Adrenal gland (tissue), 9 donors: ENCODE measurements at regions not wholly inside any gene's neighbourhood (a gene's known extent, or its start where the extent isn't known, plus 50 kb on each side); places are given as distances from the start of the nearest gene placed in this dataset.

Experiments
- DNase-seq, 7 donors: peaks; one replicate each; pipeline ENCODE4 v3.0.0-alpha.2; 2019 to 2020
- H3K27ac ChIP-seq, 5 donors: fragments of 200-600 bp; sonication (generic) in 4 of 5; 1 replicate in 3 of 5; 2 replicates in 2 of 5; pipeline versions ENCODE4 v1.5.1 to v1.8.0; 2016 to 2020; ENCODE audit warnings: mild to moderate bottlenecking in 1 of 5
- H3K27me3 ChIP-seq: fragments of 200-600 bp; 2 replicates; pipeline ENCODE4 v1.8.0; 2021
- H3K36me3 ChIP-seq, 2 donors: fragments of 200-600 bp; replicated peaks in 1 of 2; 1 replicate in 1 of 2; 2 replicates in 1 of 2; pipeline versions ENCODE4 v1.5.1 to v1.8.0; 2018 to 2022
- H3K4me1 ChIP-seq, 2 donors: fragments of 200-600 bp; replicated peaks in 1 of 2; 1 replicate in 1 of 2; 2 replicates in 1 of 2; pipeline versions ENCODE4 v1.5.1 to v1.8.0; 2018 to 2021
- H3K4me3 ChIP-seq, 4 donors: fragments of 200-600 bp; sonication (generic) in 3 of 4; one replicate each; pipeline ENCODE4 v1.5.1; 2016 to 2018
- H3K9me3 ChIP-seq, 3 donors: fragments of 200-600 bp; sonication (generic) in 1 of 3; replicated peaks in 1 of 3; 1 replicate in 2 of 3; 2 replicates in 1 of 3; pipeline versions ENCODE4 v1.5.1 to v1.8.0; 2016 to 2021
- POLR2A ChIP-seq, 2 donors: fragments of 450-650 bp; IDR thresholded peaks; one replicate each; pipeline ENCODE4 v1.6.1; 2017; ENCODE audit warnings: antibody characterized with exemption in 2 of 2, mild to moderate bottlenecking in 2 of 2, moderate library complexity in 1 of 2
- WGBS, 4 donors: extraction: QIAGEN DNeasy Blood & Tissue Kit in 2 of 4; methylation state at CpG; one replicate each; pipeline versions ENCODE4 v1.1.5 to v1.1.7; 2013 to 2017; 5-methylcytosine and 5-hydroxymethylcytosine counted together
- intact Hi-C, 2 donors: fragments of 100-400 bp; cut with DNase I; formaldehyde crosslinking; loops; one replicate each; pipeline versions ENCODE4 v1.14.1 to v1.15.0; 2022 to 2023
- TF ChIP-seq, protein P1 (sequence below), 6 experiments: fragments of 450-650 bp in 4 of 6; fragments of 200-600 bp in 2 of 6; sonication (generic) in 1 of 6; IDR thresholded peaks; 1 replicate in 5 of 6; 2 replicates in 1 of 6; pipeline versions ENCODE4 v1.5.1 to v1.8.0; 2016 to 2021; ENCODE audit warnings: antibody characterized with exemption in 6 of 6, mild to moderate bottlenecking in 2 of 6, moderate library complexity in 1 of 6
- donor health status: healthy with polysubstance abuse.
- donor health status: Bipolar disorder and iron deficiency.
- donor health status: DM: yes; HTN: yes; CAD: no.
- donor health status: DM: no; HTN: no; CAD: no.
- donor health status: DM: no; HTN: no; CAD: no.

GRCh38 chr2:13390676-13391075 is 673.9 kb downstream of the TRIB2 start:
- H3K27ac ChIP-seq = no peak overlapping the region
- no peak overlapping the region for H3K4me3 ChIP-seq
- TF ChIP-seq, protein P1, sequence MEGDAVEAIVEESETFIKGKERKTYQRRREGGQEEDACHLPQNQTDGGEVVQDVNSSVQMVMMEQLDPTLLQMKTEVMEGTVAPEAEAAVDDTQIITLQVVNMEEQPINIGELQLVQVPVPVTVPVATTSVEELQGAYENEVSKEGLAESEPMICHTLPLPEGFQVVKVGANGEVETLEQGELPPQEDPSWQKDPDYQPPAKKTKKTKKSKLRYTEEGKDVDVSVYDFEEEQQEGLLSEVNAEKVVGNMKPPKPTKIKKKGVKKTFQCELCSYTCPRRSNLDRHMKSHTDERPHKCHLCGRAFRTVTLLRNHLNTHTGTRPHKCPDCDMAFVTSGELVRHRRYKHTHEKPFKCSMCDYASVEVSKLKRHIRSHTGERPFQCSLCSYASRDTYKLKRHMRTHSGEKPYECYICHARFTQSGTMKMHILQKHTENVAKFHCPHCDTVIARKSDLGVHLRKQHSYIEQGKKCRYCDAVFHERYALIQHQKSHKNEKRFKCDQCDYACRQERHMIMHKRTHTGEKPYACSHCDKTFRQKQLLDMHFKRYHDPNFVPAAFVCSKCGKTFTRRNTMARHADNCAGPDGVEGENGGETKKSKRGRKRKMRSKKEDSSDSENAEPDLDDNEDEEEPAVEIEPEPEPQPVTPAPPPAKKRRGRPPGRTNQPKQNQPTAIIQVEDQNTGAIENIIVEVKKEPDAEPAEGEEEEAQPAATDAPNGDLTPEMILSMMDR (IDR thresholded peaks at IDR 0.05) = no peak
- TF ChIP-seq POLR2A (IDR thresholded peaks at IDR 0.05) = no peak
- intact Hi-C loops = no loop called here
- no peaks in the 10 kb centered on the region for H3K36me3 ChIP-seq
- no peaks in the 10 kb centered on the region for H3K27me3 ChIP-seq
- no peaks in the 10 kb centered on the region for H3K4me1 ChIP-seq
- H3K9me3 ChIP-seq = no peaks in the 10 kb centered on the region
- no peak for DNase-seq

DNA sequence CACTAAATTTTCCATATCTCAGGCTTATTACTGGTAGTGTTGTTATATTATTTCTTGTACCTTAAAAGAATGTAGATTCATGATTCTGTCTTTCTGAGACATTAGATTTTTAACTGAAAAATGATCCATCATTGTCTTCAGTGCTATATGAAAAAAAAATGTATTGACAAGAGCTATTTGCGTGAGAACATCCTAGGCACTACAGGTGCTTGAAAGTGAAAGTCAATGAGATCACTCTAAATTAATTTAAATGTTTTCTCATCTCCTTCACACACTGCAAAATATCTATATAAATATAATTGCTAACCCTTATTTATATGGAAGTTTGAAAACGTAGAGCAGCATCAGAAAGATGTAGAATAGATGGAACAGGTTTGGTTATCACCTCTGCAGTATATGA is 684.6 kb downstream of the TRIB2 start:
- intact Hi-C loops = no loop called here
- Histone ChIP-seq H3K4me3 (no peak overlapping the region), H3K9me3 (no peaks in the 10 kb centered on the region), H3K36me3 (no peaks in the 10 kb centered on the region), H3K4me1 (no peaks in the 10 kb centered on the region), H3K27me3 (no peaks in the 10 kb centered on the region), H3K27ac (no peak overlapping the region)
- no peak for DNase-seq
- TF ChIP-seq, protein P1 (IDR thresholded peaks at IDR 0.05) = no peak
- TF ChIP-seq POLR2A (IDR thresholded peaks at IDR 0.05) = no peak
- WGBS, 4 donors = 62 to 71% (median 65%) methylated on average over 2 of the region's 2 CpGs

DNA sequence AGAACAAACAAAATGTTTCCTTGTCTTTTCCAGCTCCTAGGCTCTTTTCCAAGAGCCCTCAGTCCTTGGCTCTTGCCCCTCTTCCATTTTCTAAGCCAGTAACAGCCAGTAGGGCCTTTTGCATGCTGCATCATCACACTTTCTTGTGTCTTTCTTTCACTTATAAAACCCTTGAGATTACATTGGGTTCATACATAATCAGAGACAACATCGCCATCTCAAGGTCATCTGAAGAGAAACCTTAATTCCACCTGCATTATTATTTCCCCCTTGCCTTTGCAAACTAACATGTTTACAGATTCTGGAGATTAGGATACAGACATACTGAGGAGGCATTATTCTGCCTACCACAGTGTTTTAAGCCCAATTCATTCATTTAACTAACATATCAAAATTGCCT is 697.3 kb downstream of the TRIB2 start:
- WGBS, 4 donors = 75 to 96% (median 91%) methylated on average over 1 of the region's 1 CpG
- no peaks in the 10 kb centered on the region for H3K4me1 ChIP-seq
- no peak overlapping the region for H3K27ac ChIP-seq
- H3K9me3 ChIP-seq = no peaks in the 10 kb centered on the region
- TF ChIP-seq, protein P1 (IDR thresholded peaks at IDR 0.05) = no peak
- no peak for TF ChIP-seq POLR2A (IDR thresholded peaks at IDR 0.05)
- intact Hi-C loops = no loop called here
- H3K36me3 ChIP-seq = no peaks in the 10 kb centered on the region
- H3K27me3 ChIP-seq = no peaks in the 10 kb centered on the region
- no peak for DNase-seq
- no peak overlapping the region for H3K4me3 ChIP-seq

DNA sequence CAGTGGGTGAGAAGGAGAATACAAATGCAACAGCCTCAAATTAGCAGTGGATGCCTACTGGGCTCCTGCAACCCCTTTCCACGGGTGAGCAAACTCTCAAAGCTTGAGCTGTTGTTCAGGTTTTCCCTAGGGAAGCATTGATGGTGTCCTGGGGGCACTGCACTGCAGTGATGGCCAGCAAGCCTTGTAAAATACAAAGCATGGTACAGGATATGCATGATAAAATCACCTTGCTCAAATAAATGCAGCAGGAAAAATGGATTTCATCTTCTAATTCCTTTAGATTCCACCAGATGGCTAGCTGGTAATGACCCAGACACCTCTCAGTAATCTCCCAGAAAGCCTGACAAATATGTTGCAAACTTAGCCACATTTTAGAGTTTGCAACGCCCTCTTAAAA is 698.2 kb downstream of the TRIB2 start:
- DNase-seq = no peak
- 37 to 57% (median 43%) methylated on average over 2 of the region's 2 CpGs for WGBS, 4 donors
- Histone ChIP-seq H3K4me1 (no peaks in the 10 kb centered on the region), H3K4me3 (no peak overlapping the region), H3K36me3 (no peaks in the 10 kb centered on the region), H3K27me3 (no peaks in the 10 kb centered on the region), H3K9me3 (no peaks in the 10 kb centered on the region), H3K27ac (no peak overlapping the region)
- no peak for TF ChIP-seq POLR2A (IDR thresholded peaks at IDR 0.05)
- TF ChIP-seq, protein P1 (IDR thresholded peaks at IDR 0.05) = no peak
- intact Hi-C loops = no loop called here
